ENCODE measurements at regions not wholly inside any gene's neighbourhood (a gene's known extent, or its start where the extent isn't known, plus 50 kb on each side); places are given as distances from the start of the nearest gene placed in this dataset.

- Mint-ChIP-seq H3K9me3 (ENCODE audit: unreplicated experiment) (no peaks in the 10 kb centered on the region), H3K4me1 (ENCODE audit: unreplicated experiment) (no peaks in the 10 kb centered on the region), H3K36me3 (ENCODE audit: low read depth, unreplicated experiment) (no peaks in the 10 kb centered on the region), H3K27ac (ENCODE audit: unreplicated experiment) (no peak overlapping the region), H3K4me3 (ENCODE audit: unreplicated experiment) (no peak overlapping the region), H3K27me3 (ENCODE audit: unreplicated experiment) (peaks cover 1% of the 10 kb centered on the region)
- TF ChIP-seq CTCF (IDR thresholded peaks at IDR 0.05; ENCODE audit: unreplicated experiment), result no peak
- no peak for DNase-seq (ENCODE audit: low spot score)
Observed at GRCh38 chr12:115898670-115899069, 378.8 kb downstream of the MED13L start.

- peaks cover 1% of the 10 kb centered on the region for H3K27me3 Mint-ChIP-seq (ENCODE audit: unreplicated experiment)
- H3K27ac Mint-ChIP-seq (ENCODE audit: unreplicated experiment), result no peak overlapping the region
- TF ChIP-seq CTCF (IDR thresholded peaks at IDR 0.05; ENCODE audit: unreplicated experiment), result no peak
- H3K4me3 Mint-ChIP-seq (ENCODE audit: unreplicated experiment), result no peak overlapping the region
- no peaks in the 10 kb centered on the region for H3K9me3 Mint-ChIP-seq (ENCODE audit: unreplicated experiment)
- no peaks in the 10 kb centered on the region for H3K36me3 Mint-ChIP-seq (ENCODE audit: low read depth, unreplicated experiment)
- DNase-seq (ENCODE audit: low spot score), result no peak
- no peaks in the 10 kb centered on the region for H3K4me1 Mint-ChIP-seq (ENCODE audit: unreplicated experiment)
Observed at GRCh38 chr12:115897729-115898128, 379.8 kb downstream of the MED13L start.

- Mint-ChIP-seq H3K27ac (ENCODE audit: unreplicated experiment) (no peak overlapping the region), H3K4me3 (ENCODE audit: unreplicated experiment) (no peak overlapping the region), H3K27me3 (ENCODE audit: unreplicated experiment) (peaks cover 1% of the 10 kb centered on the region), H3K4me1 (ENCODE audit: unreplicated experiment) (no peaks in the 10 kb centered on the region), H3K36me3 (ENCODE audit: low read depth, unreplicated experiment) (no peaks in the 10 kb centered on the region), H3K9me3 (ENCODE audit: unreplicated experiment) (no peaks in the 10 kb centered on the region)
- no peak for DNase-seq (ENCODE audit: low spot score)
- peak; percentile 56 for TF ChIP-seq CTCF (IDR thresholded peaks at IDR 0.05; ENCODE audit: unreplicated experiment)
Observed at GRCh38 chr12:115895247-115895646, 382.2 kb downstream of the MED13L start.

- Mint-ChIP-seq H3K36me3 (ENCODE audit: low read depth, unreplicated experiment) (no peaks in the 10 kb centered on the region), H3K27ac (ENCODE audit: unreplicated experiment) (no peak overlapping the region), H3K4me3 (ENCODE audit: unreplicated experiment) (no peak overlapping the region), H3K9me3 (ENCODE audit: unreplicated experiment) (no peaks in the 10 kb centered on the region), H3K4me1 (ENCODE audit: unreplicated experiment) (no peaks in the 10 kb centered on the region), H3K27me3 (ENCODE audit: unreplicated experiment) (peaks cover 1% of the 10 kb centered on the region)
- TF ChIP-seq CTCF (IDR thresholded peaks at IDR 0.05; ENCODE audit: unreplicated experiment), result no peak
- no peak for DNase-seq (ENCODE audit: low spot score)
Observed at GRCh38 chr12:115891556-115892164, 385.8 kb downstream of the MED13L start.

GRCh38 chr12:115886666-115887065, 390.8 kb downstream of the MED13L start:
- Mint-ChIP-seq H3K27ac (ENCODE audit: unreplicated experiment) (no peak overlapping the region), H3K4me3 (ENCODE audit: unreplicated experiment) (no peak overlapping the region), H3K9me3 (ENCODE audit: unreplicated experiment) (no peaks in the 10 kb centered on the region), H3K36me3 (ENCODE audit: low read depth, unreplicated experiment) (no peaks in the 10 kb centered on the region), H3K27me3 (ENCODE audit: unreplicated experiment) (peaks cover 1% of the 10 kb centered on the region), H3K4me1 (ENCODE audit: unreplicated experiment) (no peaks in the 10 kb centered on the region)
- DNase-seq (ENCODE audit: low spot score), result no peak
- no peak for TF ChIP-seq CTCF (IDR thresholded peaks at IDR 0.05; ENCODE audit: unreplicated experiment)
